Endothelial cell of umbilical vein (primary cell): ENCODE measurements at regions not wholly inside any gene's neighbourhood (a gene's known extent, or its start where the extent isn't known, plus 50 kb on each side); places are given as distances from the start of the nearest gene placed in this dataset.

Experiments
- BruUV-seq: library from RNA; stranded (reverse); fragments of 400-500 nt; replicated peaks from 2 replicates; lab custom pipeline; 2021; lab: Mats Ljungman, UMichigan
- CTCF ChIA-PET: fragments of 300-600, 350-600 bp; sonication (Branson Sonifier 250); formaldehyde crosslinking; loops from one replicate; lab custom pipeline; 2021; ENCODE audit warnings: antibody characterized with exemption, inconsistent platforms; lab: Charles Lee
- POLR2A ChIA-PET: fragments of 300-600, 350-600 bp; sonication (Branson Sonifier 250); formaldehyde crosslinking; loops from one replicate; lab custom pipeline; 2021; ENCODE audit warnings: antibody characterized with exemption, inconsistent platforms; lab: Charles Lee
- DNase-seq: peaks from one replicate; pipeline ENCODE4 v3.0.0-alpha.2; 2011; ENCODE audit warnings: low read depth, low spot score
- FAIRE-seq: peaks from 2 replicates; lab custom pipeline; 2011; peaks lifted over from hg19 to GRCh38; lab: Jason Lieb, UNC
- H2AFZ ChIP-seq: 2 replicates; pipeline ENCODE4 v1.6.0; 2012; ENCODE audit warnings: low read depth, low read length, control low read depth, inconsistent platforms
- H3K27ac ChIP-seq: 2 replicates; pipeline ENCODE4 v1.5.1; 2011; ENCODE audit warnings: low read depth, mild to moderate bottlenecking, control low read depth, low read length, moderate library complexity; ENCODE audit not compliant: insufficient read depth
- H3K27me3 ChIP-seq, 2 experiments: 2 replicates each; pipeline versions ENCODE4 v1.6.0 to v1.6.1; 2011; ENCODE audit warnings: low read length in 2 of 2, mixed read lengths in 1 of 2; ENCODE audit not compliant: control insufficient read depth in 2 of 2, insufficient read depth in 2 of 2
- H3K36me3 ChIP-seq, 2 experiments: 2 replicates in 1 of 2; 3 replicates in 1 of 2; pipeline ENCODE4 v1.5.1; 2011; ENCODE audit warnings: low read length in 2 of 2, mild to moderate bottlenecking in 1 of 2, moderate library complexity in 1 of 2; ENCODE audit not compliant: control insufficient read depth in 2 of 2, insufficient read depth in 2 of 2; ENCODE audit errors: extremely low read depth in 1 of 2
- H3K4me1 ChIP-seq: 3 replicates; pipeline ENCODE4 v1.5.1; 2011; ENCODE audit warnings: mild to moderate bottlenecking, low read length; ENCODE audit not compliant: control insufficient read depth, insufficient read depth; ENCODE audit errors: extremely low read depth
- H3K4me2 ChIP-seq: 2 replicates; pipeline ENCODE4 v1.6.1; 2011; ENCODE audit warnings: low read length, control low read depth, mixed read lengths; ENCODE audit not compliant: insufficient read depth
- H3K4me3 ChIP-seq, 3 experiments: fragments of 200-600 bp in 1 of 3; sonication (generic), shearing (Covaris generic) in 1 of 3; replicated peaks in 1 of 3; 2 replicates each; pipeline ENCODE4 v1.5.1; 2011 to 2016; ENCODE audit warnings: control low read depth in 3 of 3, low read length in 3 of 3, mild to moderate bottlenecking in 2 of 3, inconsistent platforms in 1 of 3, low read depth in 1 of 3, moderate library complexity in 1 of 3; ENCODE audit not compliant: insufficient read depth in 1 of 3
- H3K79me2 ChIP-seq: 2 replicates; pipeline ENCODE4 v1.6.0; 2012; ENCODE audit warnings: low read length, inconsistent platforms; ENCODE audit not compliant: control insufficient read depth, insufficient read depth
- H3K9ac ChIP-seq: replicated peaks from 2 replicates; pipeline ENCODE3; 2011; ENCODE audit warnings: low read length, control low read depth; ENCODE audit not compliant: insufficient read depth; ENCODE audit errors: extremely low read depth
- H3K9me1 ChIP-seq: replicated peaks from 3 replicates; pipeline ENCODE4 v1.6.0; 2011; ENCODE audit warnings: mild to moderate bottlenecking, low read length; ENCODE audit not compliant: control insufficient read depth, insufficient read depth; ENCODE audit errors: extremely low read depth
- H3K9me3 ChIP-seq: replicated peaks from 2 replicates; pipeline ENCODE4 v1.5.1; 2012; ENCODE audit warnings: low read length, inconsistent platforms; ENCODE audit not compliant: control insufficient read depth, insufficient read depth
- H4K20me1 ChIP-seq: replicated peaks from 2 replicates; pipeline ENCODE3; 2011; ENCODE audit warnings: mild to moderate bottlenecking, low read length; ENCODE audit not compliant: control insufficient read depth, insufficient read depth; ENCODE audit errors: extremely low read depth
- CTCF ChIP-seq, 2 donors: IDR thresholded peaks; 1 replicate in 1 of 2; 2 replicates in 1 of 2; pipeline ENCODE4 v1.5.1; 2011; ENCODE audit warnings: low read length in 2 of 2, mild to moderate bottlenecking in 2 of 2, moderate library complexity in 2 of 2, control low read depth in 1 of 2, inconsistent platforms in 1 of 2, low read depth in 1 of 2; ENCODE audit not compliant: insufficient read depth in 1 of 2; ENCODE audit errors: extremely low read depth in 1 of 2
- EZH2 ChIP-seq: IDR thresholded peaks from 2 replicates; pipeline ENCODE4 v1.6.1; 2012; ENCODE audit warnings: borderline replicate concordance, low read depth, mild to moderate bottlenecking, moderate library complexity, low read length, inconsistent platforms; ENCODE audit not compliant: severe bottlenecking
- FOS ChIP-seq: IDR thresholded peaks from 2 replicates; pipeline ENCODE4 v1.6.1; 2011; ENCODE audit warnings: mild to moderate bottlenecking, low read length, moderate library complexity, borderline replicate concordance; ENCODE audit not compliant: insufficient read depth
- GATA2 ChIP-seq: IDR thresholded peaks from 2 replicates; pipeline ENCODE4 v1.7.0; 2011; ENCODE audit warnings: low read depth, mild to moderate bottlenecking, moderate library complexity, mixed read lengths, low read length; ENCODE audit not compliant: insufficient read length, insufficient read depth
- JUN ChIP-seq: IDR thresholded peaks from 2 replicates; pipeline ENCODE4 v1.6.1; 2011; ENCODE audit warnings: borderline replicate concordance, low read depth; ENCODE audit not compliant: insufficient read length, insufficient read depth
- MAX ChIP-seq: IDR thresholded peaks from 2 replicates; pipeline ENCODE4 v1.6.1; 2011; ENCODE audit not compliant: insufficient read depth, insufficient read length
- MYC ChIP-seq: IDR thresholded peaks from one replicate; pipeline ENCODE4 v1.6.1; 2011; ENCODE audit warnings: mild to moderate bottlenecking, low read depth, low read length
- POLR2A ChIP-seq: IDR thresholded peaks from 2 replicates; pipeline ENCODE4 v1.6.1; 2012; ENCODE audit warnings: low read depth, mild to moderate bottlenecking, control low read depth, low read length
- POLR2AphosphoS5 ChIP-seq: IDR thresholded peaks from 2 replicates; pipeline ENCODE4 v1.6.1; 2012; ENCODE audit warnings: low read depth, mild to moderate bottlenecking, control low read depth, low read length, moderate library complexity; ENCODE audit not compliant: insufficient read depth
- dilution Hi-C: fragments of 300-500 bp; cut with MboI; formaldehyde crosslinking; loops from one replicate; pipeline ENCODE4 v1.15.0; 2019; ENCODE audit warnings: low sequenced_read_pairs; ENCODE audit not compliant: extremely low pct_ligation_motif_present
- intact Hi-C: fragments of 100-400 bp; cut with micrococcal nuclease; formaldehyde crosslinking; loops from one replicate; pipeline ENCODE4 v1.10.0; 2022

- no peak for FAIRE-seq
- intact Hi-C loops, result no loop called here
- Histone ChIP-seq H3K27ac (no peak overlapping the region), H3K9ac (no peak overlapping the region), H3K4me2 (no peak overlapping the region), H3K4me3 (no peak overlapping the region), H3K9me1 (no peaks in the 10 kb centered on the region), H2AFZ (no peak overlapping the region), H3K79me2 (no peaks in the 10 kb centered on the region), H3K9me3 (no peaks in the 10 kb centered on the region), H3K36me3 (no peaks in the 10 kb centered on the region), H4K20me1 (no peaks in the 10 kb centered on the region), H3K4me1 (no peaks in the 10 kb centered on the region), H3K27me3 (peaks cover 1 to 5% of the 10 kb centered on the region in 2 experiments)
- POLR2A ChIA-PET, result no interaction called here
- TF ChIP-seq EZH2, result no peak
- TF ChIP-seq MYC, result no peak
- no peak for TF ChIP-seq CTCF (IDR thresholded peaks at IDR 0.05; ENCODE audit: extremely low read depth in 1 of 2, insufficient read depth in 1 of 2, low read depth in 1 of 2, low read length in 2 of 2)
- no peak for TF ChIP-seq GATA2
- TF ChIP-seq MAX, result no peak
- TF ChIP-seq FOS, result no peak
- TF ChIP-seq POLR2A, result no peak
- TF ChIP-seq JUN, result no peak
- TF ChIP-seq POLR2AphosphoS5, result no peak
- dilution Hi-C loops, result no loop called here
- CTCF ChIA-PET, result no interaction called here
- no TSS peak for BruUV-seq
- DNase-seq, result no peak
These were observed 86.5 kb upstream of the NEURL1B start for GRCh38 chr5:172554562-172554961.
